A204.1 (cell line): ENCODE measurements at regions not wholly inside any gene's neighbourhood (a gene's known extent, or its start where the extent isn't known, plus 50 kb on each side); places are given as distances from the start of the nearest gene placed in this dataset.
"Not testable (repeated sequence)": the region's sequence is repeated elsewhere in the genome, so short reads cannot be mapped to it uniquely, and the experiment has no call there.

Source experiments
- FAIRE-seq: peaks from 2 replicates; lab custom pipeline; 2012; peaks lifted over from hg19 to GRCh38; lab: Jason Lieb, UNC

- FAIRE-seq = no peak
Observed at GRCh38 chr11:23873406-23873805, 623.4 kb upstream of the LUZP2 start.

GRCh38 chr11:23875176-23875850 is 621.5 kb upstream of the LUZP2 start:
- no peak for FAIRE-seq

- not testable (repeated sequence) for FAIRE-seq
Observed at GRCh38 chr11:23883426-23884048, 613.3 kb upstream of the LUZP2 start.

- no peak for FAIRE-seq
Observed at GRCh38 chr11:23884341-23884740, 612.5 kb upstream of the LUZP2 start.

GRCh38 chr11:23885801-23886200 is 611.1 kb upstream of the LUZP2 start:
- no peak for FAIRE-seq

GRCh38 chr11:23887122-23887521 is 609.7 kb upstream of the LUZP2 start:
- FAIRE-seq = not testable (repeated sequence)

- FAIRE-seq = no peak
Observed at GRCh38 chr11:23893126-23893525, 603.7 kb upstream of the LUZP2 start.

GRCh38 chr11:23897453-23898286 is 599.2 kb upstream of the LUZP2 start:
- FAIRE-seq = no peak

- FAIRE-seq = no peak
Observed at GRCh38 chr11:23903044-23903704, 593.7 kb upstream of the LUZP2 start.

- FAIRE-seq = no peak
Observed at GRCh38 chr11:23919455-23919854, 577.4 kb upstream of the LUZP2 start.

GRCh38 chr11:23923357-23923756 is 573.5 kb upstream of the LUZP2 start:
- FAIRE-seq = no peak

GRCh38 chr11:23924226-23924625 is 572.6 kb upstream of the LUZP2 start:
- FAIRE-seq = no peak

GRCh38 chr11:23931443-23931842 is 565.4 kb upstream of the LUZP2 start:
- no peak for FAIRE-seq

GRCh38 chr11:23932485-23932898 is 564.4 kb upstream of the LUZP2 start:
- no peak for FAIRE-seq

GRCh38 chr11:23933721-23934120 is 563.1 kb upstream of the LUZP2 start:
- FAIRE-seq = no peak

- not testable (repeated sequence) for FAIRE-seq
Observed at GRCh38 chr11:23934671-23935270, 562.1 kb upstream of the LUZP2 start.

- FAIRE-seq = not testable (repeated sequence)
Observed at GRCh38 chr11:23942117-23942815, 554.6 kb upstream of the LUZP2 start.

GRCh38 chr11:23944923-23945322 is 551.9 kb upstream of the LUZP2 start:
- FAIRE-seq = no peak

GRCh38 chr11:23947883-23948282 is 549.0 kb upstream of the LUZP2 start:
- no peak for FAIRE-seq

GRCh38 chr11:23948851-23949250 is 548.0 kb upstream of the LUZP2 start:
- FAIRE-seq = no peak

- no peak for FAIRE-seq
Observed at GRCh38 chr11:23953951-23954710, 542.7 kb upstream of the LUZP2 start.
